GM12801 (cell line): ENCODE measurements at regions not wholly inside any gene's neighbourhood (a gene's known extent, or its start where the extent isn't known, plus 50 kb on each side); places are given as distances from the start of the nearest gene placed in this dataset.

Experiments used
- TF ChIP-seq, protein P1 (sequence below): IDR thresholded peaks from one replicate; pipeline ENCODE4 v1.5.1; 2011; ENCODE audit warnings: control low read depth; ENCODE audit not compliant: insufficient read length; ENCODE audit errors: extremely low read depth

GRCh38 chr5:72733810-72734209 lies 82.7 kb upstream of the TNPO1 start:
- TF ChIP-seq, protein P1, sequence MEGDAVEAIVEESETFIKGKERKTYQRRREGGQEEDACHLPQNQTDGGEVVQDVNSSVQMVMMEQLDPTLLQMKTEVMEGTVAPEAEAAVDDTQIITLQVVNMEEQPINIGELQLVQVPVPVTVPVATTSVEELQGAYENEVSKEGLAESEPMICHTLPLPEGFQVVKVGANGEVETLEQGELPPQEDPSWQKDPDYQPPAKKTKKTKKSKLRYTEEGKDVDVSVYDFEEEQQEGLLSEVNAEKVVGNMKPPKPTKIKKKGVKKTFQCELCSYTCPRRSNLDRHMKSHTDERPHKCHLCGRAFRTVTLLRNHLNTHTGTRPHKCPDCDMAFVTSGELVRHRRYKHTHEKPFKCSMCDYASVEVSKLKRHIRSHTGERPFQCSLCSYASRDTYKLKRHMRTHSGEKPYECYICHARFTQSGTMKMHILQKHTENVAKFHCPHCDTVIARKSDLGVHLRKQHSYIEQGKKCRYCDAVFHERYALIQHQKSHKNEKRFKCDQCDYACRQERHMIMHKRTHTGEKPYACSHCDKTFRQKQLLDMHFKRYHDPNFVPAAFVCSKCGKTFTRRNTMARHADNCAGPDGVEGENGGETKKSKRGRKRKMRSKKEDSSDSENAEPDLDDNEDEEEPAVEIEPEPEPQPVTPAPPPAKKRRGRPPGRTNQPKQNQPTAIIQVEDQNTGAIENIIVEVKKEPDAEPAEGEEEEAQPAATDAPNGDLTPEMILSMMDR = no peak

DNA sequence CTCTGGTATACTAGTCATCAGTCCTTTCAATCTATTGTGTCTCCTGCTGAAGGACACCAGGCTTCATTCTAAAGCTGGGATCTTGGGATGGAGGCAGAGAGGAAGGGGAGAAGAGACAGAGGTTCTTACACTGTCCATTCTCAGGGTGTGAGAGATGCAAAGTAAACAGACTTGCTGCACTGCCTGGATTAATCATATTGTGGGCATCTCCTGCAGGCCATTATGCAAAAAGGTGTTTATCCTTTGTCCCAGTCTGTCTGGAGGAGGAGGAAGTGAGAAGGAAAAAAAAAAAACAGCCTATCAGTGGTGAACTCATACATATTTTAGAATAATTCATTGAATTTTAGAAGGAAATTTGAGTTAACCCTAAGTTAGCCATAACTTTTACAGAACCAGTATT lies 92.9 kb upstream of the TNPO1 start:
- TF ChIP-seq, protein P1 = no peak

DNA sequence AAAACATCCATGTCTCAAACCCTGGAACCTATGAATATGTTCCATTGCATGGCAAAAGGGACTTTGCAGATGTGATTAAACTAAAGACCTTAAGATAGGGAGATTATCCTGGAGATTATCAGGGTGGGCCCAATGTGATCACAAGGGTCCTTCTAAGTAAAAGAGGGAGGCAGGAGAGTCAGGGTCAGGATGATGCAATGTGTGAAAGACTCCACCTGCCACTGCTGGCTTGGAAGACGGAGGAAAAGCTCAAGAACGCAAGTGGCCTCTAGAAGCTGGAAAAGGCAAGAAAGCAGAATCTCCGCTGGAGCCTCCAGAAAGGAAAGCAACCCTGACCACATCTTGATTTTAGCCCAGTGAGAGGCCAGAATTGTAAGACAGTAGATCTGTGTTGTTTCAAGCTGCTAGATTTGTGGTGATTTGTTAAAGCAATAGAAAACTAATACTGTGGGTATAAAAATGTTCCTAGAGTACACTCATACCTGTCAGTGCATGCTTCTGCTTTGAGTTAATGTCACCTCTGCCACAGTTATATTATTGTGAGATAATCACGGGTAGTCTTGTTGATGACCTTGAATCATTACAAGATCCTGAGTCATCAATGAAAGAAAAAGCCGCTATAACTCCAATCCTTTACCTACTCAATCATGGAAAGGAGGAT lies 93.5 kb upstream of the TNPO1 start:
- TF ChIP-seq, protein P1 = no peak

DNA sequence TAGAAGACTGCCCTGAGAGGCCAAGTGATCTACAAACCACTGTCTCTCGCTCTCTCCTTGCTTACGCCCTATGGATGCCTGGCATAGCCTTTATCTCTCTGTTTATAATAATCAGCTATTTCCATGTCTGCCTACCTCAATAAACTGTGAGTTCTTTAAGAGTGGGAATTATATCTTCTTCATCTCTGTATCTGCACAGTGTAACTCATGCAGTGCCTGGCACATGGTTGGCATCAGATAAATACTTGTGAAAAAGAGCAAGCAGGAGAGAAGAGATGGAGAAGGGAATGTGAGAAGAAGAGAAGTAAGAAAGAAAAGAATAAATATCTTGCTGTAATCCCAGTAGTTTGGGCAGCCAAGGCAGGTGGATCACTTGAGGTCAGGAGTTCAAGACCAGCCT lies 94.6 kb upstream of the TNPO1 start:
- TF ChIP-seq, protein P1 = no peak

DNA sequence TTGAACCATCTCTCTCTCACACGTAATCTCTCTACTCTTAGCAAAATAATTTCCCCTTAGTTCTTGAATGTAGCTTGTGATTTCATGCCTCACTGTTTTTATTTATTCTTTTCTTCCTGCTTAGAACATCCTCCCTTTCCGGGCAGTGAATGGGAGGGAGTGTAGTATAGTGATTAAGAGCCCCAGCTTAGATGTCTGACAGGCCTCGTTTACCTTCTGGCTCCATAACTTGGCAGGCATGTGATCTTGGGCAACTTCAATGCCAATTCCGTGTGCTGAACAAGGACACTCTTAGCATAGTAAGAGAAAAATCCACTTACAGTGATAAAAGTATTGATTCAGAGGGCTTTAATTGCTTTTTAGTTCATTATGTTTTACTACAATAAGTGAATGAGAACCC lies 96.3 kb upstream of the TNPO1 start:
- TF ChIP-seq, protein P1 = no peak

DNA sequence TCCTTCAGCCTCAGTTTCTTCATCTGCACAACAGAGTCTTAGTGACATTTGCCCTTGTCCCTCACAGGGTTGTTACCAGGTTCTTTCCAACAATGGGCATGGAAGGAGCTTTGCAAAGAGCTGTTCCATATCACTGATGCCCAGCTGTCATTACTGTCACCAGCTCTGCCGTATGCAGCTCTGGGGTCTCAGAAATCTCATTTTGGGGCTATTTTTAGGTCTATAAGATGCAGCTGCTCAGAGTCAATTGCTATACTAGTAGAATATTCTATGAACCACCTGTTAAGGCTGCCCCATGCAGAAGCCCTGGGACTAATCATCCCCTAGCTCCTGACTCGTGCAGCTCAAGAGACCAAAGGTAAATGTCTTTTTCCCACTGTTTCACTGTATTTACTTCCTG lies 105.1 kb upstream of the TNPO1 start:
- TF ChIP-seq, protein P1 = no peak

GRCh38 chr5:72709341-72709740 lies 107.1 kb upstream of the TNPO1 start:
- TF ChIP-seq, protein P1 = no peak

DNA sequence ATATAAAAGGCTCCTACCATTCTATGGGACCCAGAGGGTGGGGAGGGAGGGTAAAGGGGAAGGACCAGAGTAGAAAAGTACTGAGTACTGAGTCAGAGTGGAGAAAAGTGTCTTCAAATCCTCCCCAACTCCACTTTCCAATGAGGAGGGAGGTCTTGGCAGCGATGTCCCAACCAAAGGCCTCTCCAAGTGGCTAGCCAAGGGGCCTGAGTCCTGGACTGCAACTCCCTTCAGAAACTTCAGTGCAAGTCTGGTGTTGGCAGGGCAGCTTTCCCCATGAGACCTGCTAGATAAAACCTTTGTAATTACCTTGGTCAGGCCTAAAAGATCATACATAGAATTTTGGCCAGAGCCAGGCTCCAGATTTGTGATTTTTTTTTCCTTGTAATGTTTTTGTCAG lies 111.3 kb upstream of the TNPO1 start:
- TF ChIP-seq, protein P1 = no peak
